ENCODE measurements at regions not wholly inside any gene's neighbourhood (a gene's known extent, or its start where the extent isn't known, plus 50 kb on each side); places are given as distances from the start of the nearest gene placed in this dataset.

GRCh38 chr14:98169170-98169587, 1102.8 kb downstream of the BCL11B start:
- ChIA-PET POLR2A (no interaction called here), CTCF (no interaction called here)
- no peaks in the 10 kb centered on the region for H3K27me3 ChIP-seq (ENCODE audit: control insufficient read depth in 2 of 2, insufficient read depth in 2 of 2, low read length in 2 of 2)
- H3K79me2 ChIP-seq (ENCODE audit: control insufficient read depth, insufficient read depth, low read length), result no peaks in the 10 kb centered on the region
- H3K9ac ChIP-seq (replicated peaks; ENCODE audit: extremely low read depth, insufficient read depth, low read length), result no peak overlapping the region
- no peak overlapping the region for H3K4me2 ChIP-seq (ENCODE audit: insufficient read depth, low read length)
- intact Hi-C loops (cut with micrococcal nuclease) (no loop called here), dilution Hi-C loops (cut with MboI; ENCODE audit: extremely low pct_ligation_motif_present, low sequenced_read_pairs) (no loop called here)
- no peaks in the 10 kb centered on the region for H3K9me1 ChIP-seq (replicated peaks; ENCODE audit: control insufficient read depth, extremely low read depth, insufficient read depth, low read length)
- no peak for TF ChIP-seq EZH2 (IDR thresholded peaks at IDR 0.05; ENCODE audit: borderline replicate concordance, low read depth, low read length, severe bottlenecking)
- TF ChIP-seq POLR2AphosphoS5 (IDR thresholded peaks at IDR 0.05; ENCODE audit: insufficient read depth, low read depth, low read length), result no peak
- TF ChIP-seq FOS (IDR thresholded peaks at IDR 0.05; ENCODE audit: borderline replicate concordance, insufficient read depth, low read length), result no peak
- TF ChIP-seq POLR2A (IDR thresholded peaks at IDR 0.05; ENCODE audit: low read depth, low read length), result no peak
- TF ChIP-seq MYC (IDR thresholded peaks at IDR 0.05; ENCODE audit: low read depth, low read length), result no peak
- TF ChIP-seq JUN (IDR thresholded peaks at IDR 0.05; ENCODE audit: borderline replicate concordance, insufficient read depth, insufficient read length, low read depth), result no peak
- TF ChIP-seq GATA2 (IDR thresholded peaks at IDR 0.05; ENCODE audit: insufficient read depth, insufficient read length, low read depth, low read length), result no peak
- TF ChIP-seq CTCF (IDR thresholded peaks at IDR 0.05; ENCODE audit: extremely low read depth in 1 of 2, insufficient read depth in 1 of 2, low read depth in 1 of 2, low read length in 2 of 2), result no peak
- no peak overlapping the region for H3K4me3 ChIP-seq (replicated peaks in 1 of 3; ENCODE audit: insufficient read depth in 1 of 3, low read depth in 1 of 3, low read length in 3 of 3)
- DNase-seq (ENCODE audit: low read depth, low spot score), result no peak
- no peaks in the 10 kb centered on the region for H4K20me1 ChIP-seq (replicated peaks; ENCODE audit: control insufficient read depth, extremely low read depth, insufficient read depth, low read length)
- H3K36me3 ChIP-seq (ENCODE audit: control insufficient read depth in 2 of 2, extremely low read depth in 1 of 2, insufficient read depth in 2 of 2, low read length in 2 of 2), result no peaks in the 10 kb centered on the region
- H3K4me1 ChIP-seq (ENCODE audit: control insufficient read depth, extremely low read depth, insufficient read depth, low read length), result no peaks in the 10 kb centered on the region
- FAIRE-seq, result no peak
- H3K9me3 ChIP-seq (replicated peaks; ENCODE audit: control insufficient read depth, insufficient read depth, low read length), result peaks cover 15% of the 10 kb centered on the region
- H2AFZ ChIP-seq (ENCODE audit: low read depth, low read length), result no peak overlapping the region
- H3K27ac ChIP-seq (ENCODE audit: insufficient read depth, low read depth, low read length), result no peak overlapping the region
- BruUV-seq (replicated peaks), result no TSS peak
